ENCODE measurements at regions not wholly inside any gene's neighbourhood (a gene's known extent, or its start where the extent isn't known, plus 50 kb on each side); places are given as distances from the start of the nearest gene placed in this dataset.
"Not testable (repeated sequence)": the region's sequence is repeated elsewhere in the genome, so short reads cannot be mapped to it uniquely, and the experiment has no call there.

DNA sequence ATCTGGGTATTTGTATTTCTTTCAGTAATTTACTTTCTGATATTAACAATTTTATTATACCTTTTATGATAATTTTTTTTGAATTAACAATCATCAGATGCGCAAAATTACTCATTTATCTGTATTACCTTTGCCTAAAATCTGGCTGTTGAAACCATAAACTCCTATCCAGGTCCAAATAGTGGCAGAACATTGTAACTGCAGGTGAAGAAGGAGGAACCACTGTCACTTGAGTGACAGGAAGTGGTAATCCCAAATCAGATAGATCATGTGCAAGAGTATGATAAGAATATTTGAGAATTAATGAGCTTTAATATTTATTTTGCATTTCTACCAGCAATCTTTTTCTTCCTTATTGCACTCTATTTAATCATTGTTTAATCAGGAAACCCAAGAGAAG is 139.3 kb upstream of the TLE4 start:
- Mint-ChIP-seq H3K9me3 (no peaks in the 10 kb centered on the region), H3K27ac (no peak overlapping the region), H3K36me3 (no peaks in the 10 kb centered on the region)
- ATAC-seq (no peak), DNase-seq (ENCODE audit: low spot score in 2 of 2) (no peak)

DNA sequence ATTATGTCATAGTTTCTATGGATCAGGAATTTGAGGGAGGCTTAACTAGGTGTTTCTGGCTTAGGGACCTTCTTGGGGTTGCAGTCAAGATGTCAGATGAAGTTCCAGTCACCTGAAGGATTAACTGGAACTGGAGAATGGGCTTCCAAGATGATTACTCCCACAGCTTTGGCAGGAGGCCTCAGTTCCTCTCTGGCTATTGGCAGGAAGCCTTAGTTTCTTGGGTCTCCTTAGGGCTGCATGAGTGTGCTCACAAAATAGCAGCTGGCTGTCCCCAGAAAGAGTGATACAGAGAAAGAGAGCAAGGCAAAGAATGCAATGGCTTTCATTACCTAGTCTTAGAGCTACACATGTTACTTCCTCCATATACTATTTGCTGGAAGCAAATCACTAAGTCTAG is 138.1 kb upstream of the TLE4 start:
- Mint-ChIP-seq H3K9me3 (no peaks in the 10 kb centered on the region), H3K36me3 (no peaks in the 10 kb centered on the region), H3K27ac (no peak overlapping the region)
- no peak for DNase-seq (ENCODE audit: low spot score in 2 of 2)
- ATAC-seq: no peak

DNA sequence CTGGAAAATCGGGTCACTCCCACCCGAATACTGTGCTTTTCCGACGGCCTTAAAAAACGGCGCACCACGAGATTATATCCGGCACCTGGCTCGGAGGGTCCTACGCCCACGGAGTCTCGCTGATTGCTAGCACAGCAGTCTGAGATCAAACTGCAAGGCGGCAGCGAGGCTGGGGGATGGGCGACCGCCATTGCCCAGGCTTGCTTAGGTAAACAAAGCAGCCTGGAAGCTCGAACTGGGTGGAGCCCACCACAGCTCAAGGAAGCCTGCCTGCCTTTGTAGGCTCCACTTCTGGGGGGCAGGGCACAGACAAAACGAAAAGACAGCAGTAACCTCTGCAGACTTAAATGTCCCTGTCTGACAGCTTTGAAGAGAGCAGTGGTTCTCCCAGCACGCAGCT is 132.5 kb upstream of the TLE4 start:
- not testable (repeated sequence) for H3K27ac Mint-ChIP-seq; H3K9me3 Mint-ChIP-seq; DNase-seq (ENCODE audit: low spot score in 2 of 2); ATAC-seq
- H3K36me3 Mint-ChIP-seq: peaks cover 0 to 11% of the 10 kb centered on the region in 2 donors

DNA sequence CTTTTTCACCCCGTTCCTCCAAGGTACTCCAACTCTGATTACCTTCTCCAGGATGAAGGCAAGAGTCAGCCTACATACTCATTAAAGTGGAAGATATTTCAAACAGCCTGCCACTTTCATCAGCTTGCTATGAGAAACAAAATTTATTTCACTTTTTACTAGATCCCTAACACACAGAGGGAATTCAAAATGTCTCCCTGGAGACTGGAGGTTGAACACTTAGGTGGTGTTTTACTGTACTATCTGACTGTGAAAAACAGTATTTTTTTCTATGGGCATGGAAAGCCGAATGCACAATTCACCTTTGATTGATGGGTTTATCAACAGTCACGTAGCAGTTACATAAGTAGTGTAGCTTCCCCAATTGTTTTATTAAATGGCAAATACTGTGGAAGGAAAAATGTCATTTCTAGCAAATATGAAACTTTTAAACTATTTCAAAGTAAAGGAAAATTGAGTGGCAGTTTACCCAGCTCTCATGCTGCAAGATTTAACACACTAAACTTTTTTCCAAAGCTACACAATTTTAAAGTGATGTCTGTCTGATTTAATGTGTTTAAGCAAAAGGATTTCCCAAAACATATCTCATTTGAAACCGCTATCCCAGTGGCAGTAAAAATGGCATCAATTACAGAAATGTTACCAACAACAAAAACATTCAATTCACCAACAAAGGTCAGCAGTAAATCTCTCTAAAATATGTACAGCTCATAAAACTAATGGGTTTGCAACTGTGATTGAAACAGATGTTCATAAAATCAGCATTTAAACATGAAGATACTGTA is 125.0 kb upstream of the TLE4 start:
- Mint-ChIP-seq H3K27ac (no peak overlapping the region), H3K36me3 (peaks cover 0 to 2% of the 10 kb centered on the region in 2 donors), H3K9me3 (no peaks in the 10 kb centered on the region)
- DNase-seq (ENCODE audit: low spot score in 2 of 2) (no peak), ATAC-seq (no peak)

DNA sequence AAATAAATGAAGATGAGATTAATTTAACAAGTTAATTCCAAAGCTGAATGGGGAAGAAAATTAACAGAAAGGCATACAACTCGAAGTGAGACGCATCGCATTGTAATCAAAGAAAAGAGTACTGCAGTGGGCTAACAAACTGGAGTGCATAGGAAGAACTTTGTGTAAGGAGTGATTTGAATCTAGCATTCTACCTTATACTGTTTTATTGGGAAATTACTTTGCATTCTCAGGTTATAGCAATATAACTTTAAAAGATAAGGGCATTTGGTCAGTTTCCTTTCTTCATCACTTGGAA is 124.5 kb upstream of the TLE4 start:
- Mint-ChIP-seq H3K36me3 (no peaks in the 10 kb centered on the region), H3K9me3 (peaks cover 1 to 2% of the 10 kb centered on the region in 2 donors), H3K27ac (no peak overlapping the region)
- ATAC-seq: no peak
- no peak for DNase-seq (ENCODE audit: low spot score in 2 of 2)

DNA sequence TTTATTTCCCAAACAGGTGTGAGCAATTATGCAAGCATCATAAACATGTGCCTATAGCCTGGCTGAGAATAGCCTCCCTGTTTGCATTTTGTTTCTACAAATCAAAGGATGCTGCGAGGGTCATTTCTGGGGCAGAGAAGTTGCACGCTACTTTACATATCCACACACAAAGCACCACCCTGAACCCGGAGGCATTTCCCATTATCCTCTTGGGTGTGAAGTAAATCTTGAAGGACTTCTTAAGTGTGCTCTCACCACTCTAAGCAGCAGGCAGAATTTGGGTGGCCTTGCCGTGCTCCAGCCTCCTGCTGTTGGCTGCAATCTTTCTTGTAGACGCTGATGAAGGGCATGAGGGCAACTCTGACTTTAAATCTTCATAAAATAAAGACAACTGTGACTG is 124.0 kb upstream of the TLE4 start:
- Mint-ChIP-seq H3K27ac (no peak overlapping the region), H3K36me3 (no peaks in the 10 kb centered on the region), H3K9me3 (peaks cover 4 to 5% of the 10 kb centered on the region in 2 donors)
- ATAC-seq (no peak), DNase-seq (ENCODE audit: low spot score in 2 of 2) (no peak)

DNA sequence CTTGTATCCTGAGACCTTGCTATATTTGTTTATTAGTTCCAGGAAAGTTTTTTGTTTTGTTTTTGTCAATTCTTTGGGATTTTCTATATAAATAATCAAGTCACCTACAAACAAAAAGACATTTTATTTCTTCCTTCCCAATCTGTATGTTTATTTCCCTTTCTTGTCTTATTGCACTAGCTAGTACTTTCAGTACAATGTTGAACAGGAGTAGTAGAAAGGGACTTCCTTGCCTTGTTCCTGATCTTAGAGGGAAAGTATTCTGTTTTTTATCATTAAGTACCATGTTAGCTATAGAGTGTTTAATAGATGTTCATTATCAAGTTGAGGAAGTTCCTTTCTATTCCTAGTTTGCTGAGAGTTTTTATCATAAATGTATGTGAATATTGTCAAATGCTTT is 119.5 kb upstream of the TLE4 start:
- ATAC-seq: no peak
- no peak overlapping the region for H3K27ac Mint-ChIP-seq

DNA sequence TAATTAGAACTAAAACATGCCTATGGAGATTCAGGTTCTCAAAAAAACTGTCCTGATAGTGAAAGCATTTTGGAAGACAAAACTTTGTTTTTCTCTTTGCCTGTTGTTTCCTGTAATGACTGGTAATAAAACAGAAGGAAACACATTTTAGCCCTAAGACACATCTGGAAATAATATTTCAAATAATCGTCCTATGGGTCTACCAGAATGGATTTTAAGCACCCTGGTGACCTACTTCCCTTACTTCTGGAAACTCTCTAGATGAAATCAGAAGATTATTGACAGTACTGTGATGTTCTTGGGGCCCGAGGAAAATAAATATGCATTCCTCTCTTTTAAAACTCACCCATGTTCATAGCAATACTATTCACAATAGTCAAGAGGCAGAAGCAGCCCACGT is 110.1 kb upstream of the TLE4 start:
- DNase-seq (ENCODE audit: low spot score in 2 of 2) (no peak), ATAC-seq (no peak)
- Mint-ChIP-seq H3K27ac (no peak overlapping the region), H3K9me3 (no peaks in the 10 kb centered on the region), H3K36me3 (no peaks in the 10 kb centered on the region)

More for the DNA sequence above, 119.5 kb upstream of the TLE4 start:
- peaks cover 5 to 10% of the 10 kb centered on the region in 2 donors for H3K9me3 Mint-ChIP-seq
- no peak for DNase-seq (ENCODE audit: low spot score in 2 of 2)
- no peaks in the 10 kb centered on the region for H3K36me3 Mint-ChIP-seq

DNA sequence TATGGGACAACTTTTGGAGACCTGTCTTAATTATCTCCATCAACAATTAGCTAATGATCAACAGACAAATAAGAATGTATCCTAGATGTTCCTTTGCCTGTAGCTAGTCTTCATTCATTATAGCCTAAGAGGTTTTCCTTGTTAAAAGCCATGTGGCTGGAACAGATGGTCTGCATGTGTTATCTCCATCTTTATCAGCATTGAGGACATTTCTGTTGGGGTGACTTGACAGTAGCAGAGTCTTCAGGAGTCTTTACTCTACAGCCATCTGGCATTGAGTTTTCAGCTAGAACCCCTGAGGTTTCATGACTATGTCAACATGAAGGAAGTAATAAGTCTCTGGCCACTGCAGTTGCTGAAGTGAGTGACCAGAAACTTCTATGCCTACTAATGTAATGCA is 106.6 kb upstream of the TLE4 start:
- Mint-ChIP-seq H3K27ac (no peak overlapping the region), H3K36me3 (no peaks in the 10 kb centered on the region), H3K9me3 (no peaks in the 10 kb centered on the region)
- ATAC-seq (no peak), DNase-seq (ENCODE audit: low spot score in 2 of 2) (no peak)

DNA sequence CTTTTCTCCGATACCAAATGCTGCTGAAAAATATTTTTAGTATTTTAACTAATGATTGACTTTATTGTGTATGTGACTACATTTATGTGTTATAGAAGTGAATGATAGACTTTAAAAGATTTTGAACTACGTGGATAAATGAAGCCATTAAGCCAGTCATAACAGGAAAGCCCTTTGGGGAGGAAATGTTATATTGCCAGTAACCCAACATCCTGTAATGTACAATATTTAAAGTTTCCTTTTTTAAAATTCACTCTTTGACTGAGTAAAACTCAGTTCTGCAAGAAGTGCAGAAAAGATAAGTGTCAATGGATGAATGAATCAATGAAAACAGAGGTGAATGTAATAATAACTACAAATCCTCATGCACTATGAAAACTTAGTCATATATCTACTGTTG is 102.6 kb upstream of the TLE4 start:
- H3K9me3 Mint-ChIP-seq: no peaks in the 10 kb centered on the region
- H3K36me3 Mint-ChIP-seq: no peaks in the 10 kb centered on the region
- ATAC-seq (peak in 1 of 2 donors; percentile 80), DNase-seq (ENCODE audit: low spot score in 2 of 2) (no peak)
- H3K27ac Mint-ChIP-seq: no peak overlapping the region

DNA sequence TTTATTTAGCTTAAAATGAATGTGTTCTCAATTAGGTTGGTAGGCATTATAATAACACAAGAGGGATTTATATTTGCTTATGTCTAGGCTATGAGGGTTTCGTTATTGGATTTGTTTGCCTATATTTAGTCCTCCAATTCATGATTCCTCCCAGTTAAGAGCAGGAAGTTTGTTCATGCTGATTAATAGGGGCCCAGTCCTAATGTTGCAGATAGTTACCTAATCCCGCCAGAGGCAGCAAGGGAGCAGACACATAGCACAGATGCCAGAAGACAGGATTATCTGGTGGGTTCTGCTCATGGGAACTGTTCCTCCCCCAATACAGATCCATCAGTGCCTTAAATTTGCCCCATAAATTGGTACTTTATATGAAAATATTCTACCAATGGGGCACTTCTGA is 100.8 kb upstream of the TLE4 start:
- Mint-ChIP-seq H3K27ac (no peak overlapping the region), H3K36me3 (no peaks in the 10 kb centered on the region), H3K9me3 (no peaks in the 10 kb centered on the region)
- DNase-seq (ENCODE audit: low spot score in 2 of 2): no peak
- no peak for ATAC-seq

DNA sequence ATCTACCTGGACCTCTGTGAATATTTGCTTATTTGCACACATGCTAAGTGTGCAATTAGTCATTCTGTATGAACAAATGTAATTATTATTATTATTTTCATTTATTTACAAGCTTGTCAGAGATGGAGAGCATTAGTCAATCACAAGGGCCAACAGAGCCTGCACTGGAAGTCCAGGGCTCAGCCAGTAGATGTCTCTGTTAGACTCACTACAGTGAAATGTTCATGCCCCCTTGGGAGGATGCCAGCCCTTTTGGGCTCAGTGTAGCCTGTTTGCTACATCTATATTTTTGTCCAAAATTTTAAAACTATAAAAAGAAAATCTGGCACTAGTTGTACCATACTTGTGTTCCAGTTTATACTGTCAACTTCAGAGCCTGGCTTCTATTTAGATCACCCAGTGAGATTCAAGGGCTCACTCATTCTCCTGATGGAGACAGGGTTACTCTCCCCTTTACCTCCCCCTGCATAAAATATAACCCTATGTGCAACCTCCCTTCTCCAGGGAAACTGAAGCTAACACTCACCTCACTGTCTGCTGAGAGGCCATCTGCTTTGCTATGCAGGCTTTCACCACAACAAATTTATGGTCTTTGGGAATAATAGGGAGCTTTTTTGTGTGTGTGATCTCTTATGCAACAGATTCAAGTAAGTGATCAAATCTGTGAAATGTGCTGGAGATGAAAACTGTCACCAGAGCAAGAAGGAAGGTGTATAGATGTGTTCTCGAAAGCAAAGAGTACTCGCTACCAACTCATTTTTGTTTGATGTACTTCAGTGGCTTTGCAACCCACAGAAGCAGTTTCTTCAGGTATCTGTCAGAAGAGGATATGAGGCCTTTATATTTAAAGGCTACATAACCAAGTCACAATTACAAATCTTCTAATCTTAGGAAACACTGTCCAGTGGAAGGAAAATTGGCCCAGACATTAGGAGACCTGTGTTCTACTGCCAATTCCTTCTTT is 99.9 kb upstream of the TLE4 start:
- Mint-ChIP-seq H3K9me3 (no peaks in the 10 kb centered on the region), H3K27ac (no peak overlapping the region), H3K36me3 (no peaks in the 10 kb centered on the region)
- DNase-seq (ENCODE audit: low spot score in 2 of 2) (no peak), ATAC-seq (peak in 1 of 2 donors; percentile 78)

DNA sequence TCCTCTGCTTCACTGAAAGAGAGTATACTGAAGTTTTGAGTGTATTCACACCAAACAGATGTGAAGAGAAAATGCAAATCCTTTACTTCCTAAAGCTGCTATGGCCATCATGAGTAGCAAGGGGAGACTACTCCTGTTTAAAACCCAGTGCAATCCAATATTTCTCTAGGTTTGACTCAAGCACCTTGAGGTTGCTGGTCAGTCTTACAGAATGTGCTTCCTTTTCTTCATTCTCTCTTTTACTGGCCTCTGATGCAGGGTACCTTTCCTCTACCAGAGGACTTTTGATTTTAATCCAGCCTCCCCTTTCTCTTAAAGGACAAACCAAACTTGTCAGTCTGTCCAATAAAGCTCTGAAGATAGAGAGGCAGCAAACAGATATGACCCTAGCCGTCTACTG is 98.1 kb upstream of the TLE4 start:
- ATAC-seq: no peak
- DNase-seq (ENCODE audit: low spot score in 2 of 2): no peak
- H3K27ac Mint-ChIP-seq: no peak overlapping the region
- H3K36me3 Mint-ChIP-seq: no peaks in the 10 kb centered on the region
- H3K9me3 Mint-ChIP-seq: no peaks in the 10 kb centered on the region

DNA sequence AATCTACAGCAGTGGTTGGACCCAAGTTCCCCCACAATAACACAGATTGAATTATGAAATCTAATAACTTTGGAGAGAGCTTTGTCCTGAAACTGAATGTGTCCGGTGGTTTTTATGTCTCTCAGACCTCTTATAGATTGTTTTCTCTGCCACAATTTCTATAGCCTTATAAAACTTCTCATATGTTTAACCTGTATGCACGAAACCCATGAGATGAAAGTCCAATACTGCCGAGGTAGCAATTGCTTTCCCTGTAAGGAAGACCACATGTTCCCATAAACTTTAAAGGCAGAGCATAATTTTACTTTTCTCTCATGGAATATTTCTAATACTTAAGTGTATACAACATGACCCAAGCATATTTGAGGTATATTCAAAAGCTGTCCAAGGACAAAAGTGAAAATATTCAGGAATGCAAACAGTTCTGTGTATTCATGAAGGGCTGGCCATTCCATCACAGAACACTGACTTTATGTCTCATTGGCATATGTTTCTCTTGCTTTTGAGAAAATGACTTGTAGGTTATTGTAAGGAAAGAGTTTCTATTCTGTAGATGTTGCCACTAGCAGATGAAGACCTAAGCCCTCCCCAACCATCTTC is 94.4 kb upstream of the TLE4 start:
- H3K36me3 Mint-ChIP-seq: no peaks in the 10 kb centered on the region
- H3K27ac Mint-ChIP-seq: peak overlapping the region in 1 of 2 donors; percentile 44
- DNase-seq (ENCODE audit: low spot score in 2 of 2) (no peak), ATAC-seq (no peak)
- H3K9me3 Mint-ChIP-seq: no peaks in the 10 kb centered on the region

DNA sequence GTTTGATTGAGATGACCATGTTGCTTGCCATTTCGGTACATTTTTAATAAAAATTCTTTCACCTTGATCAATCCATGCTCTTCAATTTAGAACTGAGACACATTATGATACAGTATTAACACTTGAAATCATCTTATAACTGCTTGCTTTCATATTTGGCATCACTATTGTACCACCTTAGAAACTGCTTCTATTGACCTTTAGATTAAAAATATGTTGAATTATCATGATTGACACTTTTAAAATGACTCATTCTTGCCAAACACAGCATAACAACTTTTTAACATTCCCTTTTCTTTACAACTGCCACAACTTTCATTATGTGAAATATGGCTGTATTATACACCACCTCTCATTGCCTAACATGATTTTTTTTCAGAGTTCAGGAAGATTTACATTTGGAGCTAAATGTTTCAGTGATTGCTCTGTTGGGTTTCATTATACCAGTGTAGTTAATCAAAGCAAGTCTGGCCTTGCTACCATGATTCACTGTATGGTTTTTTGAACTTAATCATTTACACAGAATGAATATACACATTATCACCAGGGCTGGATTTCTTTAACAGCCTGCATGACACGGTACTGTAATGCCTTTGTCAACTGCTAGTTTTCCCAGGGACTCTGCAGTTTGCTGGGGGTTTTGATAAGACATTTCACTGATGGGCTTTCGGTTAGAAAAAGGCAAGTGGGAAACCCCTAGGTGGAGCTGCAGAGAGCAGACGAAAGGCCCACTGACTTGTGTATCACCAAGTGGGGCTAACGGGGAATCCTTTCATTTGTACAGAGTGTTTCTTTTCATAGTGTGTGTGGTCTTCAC is 93.6 kb upstream of the TLE4 start:
- peak; percentile 81 to 95 for ATAC-seq
- DNase-seq (ENCODE audit: low spot score in 2 of 2): peak in 1 of 2 donors; percentile 8
- Mint-ChIP-seq H3K27ac (peak overlapping the region in 1 of 2 donors; percentile 44), H3K9me3 (no peaks in the 10 kb centered on the region), H3K36me3 (no peaks in the 10 kb centered on the region)

DNA sequence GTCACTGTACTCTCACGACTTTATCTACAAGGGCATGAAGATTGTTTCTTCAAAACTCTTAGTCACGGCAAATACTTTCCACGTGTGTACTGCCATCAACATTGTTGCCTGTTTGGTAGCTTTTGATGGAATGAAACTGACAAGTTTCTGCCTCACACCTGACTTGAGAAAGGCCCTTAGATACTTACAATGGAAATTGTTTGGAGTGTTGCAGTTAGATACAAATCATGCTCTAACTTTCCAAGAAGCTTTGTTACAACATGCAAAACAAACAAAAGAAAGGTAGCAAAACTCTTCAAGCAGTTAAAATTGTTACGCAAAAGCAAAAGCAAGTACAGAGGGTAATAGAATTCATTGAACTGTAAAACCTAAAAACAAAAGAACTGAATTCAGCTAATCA is 91.1 kb upstream of the TLE4 start:
- H3K36me3 Mint-ChIP-seq: no peaks in the 10 kb centered on the region
- DNase-seq (ENCODE audit: low spot score in 2 of 2): no peak
- H3K9me3 Mint-ChIP-seq: no peaks in the 10 kb centered on the region
- ATAC-seq: peak in 1 of 2 donors; percentile 32
- no peak overlapping the region for H3K27ac Mint-ChIP-seq
